Gastroesophageal sphincter (tissue), 4 donors: ENCODE measurements at regions not wholly inside any gene's neighbourhood (a gene's known extent, or its start where the extent isn't known, plus 50 kb on each side); places are given as distances from the start of the nearest gene placed in this dataset.
A peak's percentile ranks its signal among the peaks of the same experiment; 100 is the strongest.

Experiments used
- ATAC-seq: fragments of 150-250 bp; one replicate; pipeline ENCODE4 v1.9.1; 2016; ENCODE audit warnings: mild to moderate bottlenecking, moderate library complexity
- H3K27ac ChIP-seq, 4 donors: fragments of 200-600 bp; sonication (generic) in 3 of 4; 1 replicate in 3 of 4; 2 replicates in 1 of 4; pipeline ENCODE4 v1.5.1; 2016 to 2019
- H3K27me3 ChIP-seq: fragments of 200-600 bp; sonication (generic); one replicate; pipeline ENCODE4 v1.5.1; 2019
- H3K36me3 ChIP-seq, 2 donors: fragments of 200-600 bp; sonication (generic); one replicate each; pipeline ENCODE4 v1.5.1; 2019; ENCODE audit warnings: control low read depth in 1 of 2
- H3K4me1 ChIP-seq, 3 donors: fragments of 200-600 bp; sonication (generic); 1 replicate in 2 of 3; 2 replicates in 1 of 3; pipeline ENCODE4 v1.5.1; 2016 to 2019; ENCODE audit warnings: control low read depth in 2 of 3
- H3K4me3 ChIP-seq, 2 donors: fragments of 200-600 bp; sonication (generic); one replicate each; pipeline ENCODE4 v1.5.1; 2019; ENCODE audit warnings: mild to moderate bottlenecking in 1 of 2, moderate library complexity in 1 of 2
- H3K9me3 ChIP-seq, 3 donors: fragments of 200-600 bp; sonication (generic); one replicate each; pipeline ENCODE4 v1.5.1; 2017 to 2019; ENCODE audit warnings: control low read depth in 2 of 3
- EP300 ChIP-seq: sonication (generic); formaldehyde crosslinking; IDR thresholded peaks from one replicate; pipeline ENCODE4 v1.6.1; 2017; ENCODE audit warnings: antibody characterized with exemption, mild to moderate bottlenecking
- POLR2A ChIP-seq, 2 donors: fragments of 450-650 bp; IDR thresholded peaks; one replicate each; pipeline ENCODE4 v1.6.1; 2017; ENCODE audit warnings: antibody characterized with exemption in 2 of 2, mild to moderate bottlenecking in 2 of 2, moderate library complexity in 1 of 2
- POLR2AphosphoS5 ChIP-seq: sonication (generic); formaldehyde crosslinking; IDR thresholded peaks from one replicate; pipeline ENCODE4 v1.6.1; 2017; ENCODE audit warnings: antibody characterized with exemption
- WGBS, 2 donors: methylation state at CpG; one replicate each; pipeline ENCODE4 v1.1.5; 2018; ENCODE audit warnings: low coverage in 1 of 2; 5-methylcytosine and 5-hydroxymethylcytosine counted together
- TF ChIP-seq, protein P1 (sequence below), 4 experiments: fragments of 200-600 bp in 2 of 4; fragments of 450-650 bp in 2 of 4; sonication (generic) in 1 of 4; IDR thresholded peaks; one replicate each; pipeline ENCODE4 v1.5.1; 2017 to 2019; ENCODE audit warnings: antibody characterized with exemption in 4 of 4, mild to moderate bottlenecking in 2 of 4, moderate library complexity in 2 of 4

DNA sequence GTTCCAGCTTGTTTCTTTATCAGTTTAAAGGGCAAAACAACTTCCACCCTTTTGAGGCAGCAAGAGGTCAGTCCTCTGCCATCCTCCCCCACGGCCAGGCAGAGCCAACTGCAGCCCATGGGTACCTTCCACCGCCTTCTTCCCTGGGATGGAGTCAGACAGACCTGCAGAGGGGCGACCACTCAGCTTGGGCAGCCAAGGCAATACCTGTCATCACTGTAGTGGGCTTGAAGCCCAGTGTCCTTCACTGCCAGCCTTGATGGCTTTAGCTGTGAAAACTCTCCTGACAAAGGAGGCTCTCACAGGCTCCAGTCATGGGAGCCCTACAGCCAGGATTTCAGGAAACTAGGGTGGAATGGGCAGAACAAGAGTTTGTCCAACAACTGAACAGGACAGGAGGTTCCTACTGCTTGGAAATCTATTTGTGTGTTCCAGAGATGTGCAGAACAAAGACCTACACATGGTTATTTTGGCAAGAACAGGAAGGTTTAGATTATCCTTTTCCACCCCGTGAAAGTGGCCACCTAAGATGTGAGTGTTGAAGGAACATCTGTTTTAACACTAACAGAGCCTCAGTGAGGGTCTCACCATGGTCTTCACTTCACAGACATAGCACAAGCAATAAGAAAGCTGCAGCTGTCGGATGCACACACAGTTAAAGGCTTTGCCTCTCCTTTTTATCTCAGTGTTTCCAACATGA is 93.9 kb upstream of the RMDN2 start:
- no peak for ATAC-seq
- H3K27ac ChIP-seq = peak overlapping the region in 1 of 4 donors; percentile 33

DNA sequence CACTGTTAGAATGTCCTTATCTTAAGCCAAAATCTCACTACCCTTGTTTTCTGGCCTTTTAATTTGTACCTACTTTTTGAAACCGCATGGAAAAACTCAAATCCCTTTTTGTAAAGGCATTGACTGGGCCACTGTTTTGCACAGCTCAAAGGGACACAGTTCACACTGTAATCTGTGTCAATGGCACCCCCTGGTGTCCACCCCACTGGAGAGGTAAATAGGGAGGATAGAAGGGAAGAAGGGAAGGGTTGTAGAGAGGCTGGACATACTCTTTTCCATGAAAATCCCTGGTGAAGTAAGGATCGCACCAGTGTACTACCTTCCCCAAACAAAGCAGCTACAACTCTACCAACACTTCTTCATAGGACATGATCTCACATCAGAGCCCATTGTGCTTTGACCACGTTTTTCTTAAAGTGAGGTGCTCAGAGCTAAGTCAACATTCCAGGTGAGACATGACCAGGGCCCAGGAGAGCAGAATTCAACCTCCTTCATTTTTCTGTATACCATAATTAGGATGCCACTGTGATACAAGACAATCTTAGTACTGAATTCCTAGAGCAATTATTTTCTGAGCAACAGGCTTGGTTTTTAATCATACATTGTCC is 92.4 kb upstream of the RMDN2 start:
- no peak overlapping the region for H3K4me3 ChIP-seq
- peaks cover 0 to 40% (median 3%) of the 10 kb centered on the region in 3 donors for H3K4me1 ChIP-seq
- ATAC-seq = peak; percentile 77
- H3K27ac ChIP-seq = peak overlapping the region in 3 of 4 donors; percentile 1 to 47 (median 30)
- no peaks in the 10 kb centered on the region for H3K27me3 ChIP-seq
- WGBS, 2 donors = 47 to 52% methylated on average over 2 to 3 of the region's 3 CpGs
- H3K9me3 ChIP-seq = no peaks in the 10 kb centered on the region
- TF ChIP-seq, protein P1, sequence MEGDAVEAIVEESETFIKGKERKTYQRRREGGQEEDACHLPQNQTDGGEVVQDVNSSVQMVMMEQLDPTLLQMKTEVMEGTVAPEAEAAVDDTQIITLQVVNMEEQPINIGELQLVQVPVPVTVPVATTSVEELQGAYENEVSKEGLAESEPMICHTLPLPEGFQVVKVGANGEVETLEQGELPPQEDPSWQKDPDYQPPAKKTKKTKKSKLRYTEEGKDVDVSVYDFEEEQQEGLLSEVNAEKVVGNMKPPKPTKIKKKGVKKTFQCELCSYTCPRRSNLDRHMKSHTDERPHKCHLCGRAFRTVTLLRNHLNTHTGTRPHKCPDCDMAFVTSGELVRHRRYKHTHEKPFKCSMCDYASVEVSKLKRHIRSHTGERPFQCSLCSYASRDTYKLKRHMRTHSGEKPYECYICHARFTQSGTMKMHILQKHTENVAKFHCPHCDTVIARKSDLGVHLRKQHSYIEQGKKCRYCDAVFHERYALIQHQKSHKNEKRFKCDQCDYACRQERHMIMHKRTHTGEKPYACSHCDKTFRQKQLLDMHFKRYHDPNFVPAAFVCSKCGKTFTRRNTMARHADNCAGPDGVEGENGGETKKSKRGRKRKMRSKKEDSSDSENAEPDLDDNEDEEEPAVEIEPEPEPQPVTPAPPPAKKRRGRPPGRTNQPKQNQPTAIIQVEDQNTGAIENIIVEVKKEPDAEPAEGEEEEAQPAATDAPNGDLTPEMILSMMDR (IDR thresholded peaks at IDR 0.05) = peak; percentile 70 to 94 (median 92)
- TF ChIP-seq POLR2A (IDR thresholded peaks at IDR 0.05) = no peak
- no peaks in the 10 kb centered on the region for H3K36me3 ChIP-seq

More for the DNA sequence above, 93.9 kb upstream of the RMDN2 start:
- H3K27me3 ChIP-seq = no peaks in the 10 kb centered on the region
- no peak overlapping the region for H3K4me3 ChIP-seq
- no peaks in the 10 kb centered on the region for H3K9me3 ChIP-seq
- TF ChIP-seq EP300 = no peak
- TF ChIP-seq POLR2A (IDR thresholded peaks at IDR 0.05) = no peak
- TF ChIP-seq, protein P1 (IDR thresholded peaks at IDR 0.05) = no peak
- TF ChIP-seq POLR2AphosphoS5 = no peak
- WGBS, 2 donors = 74 to 92% methylated on average over 2 of the region's 5 CpGs
- peaks cover 0 to 39% (median 0%) of the 10 kb centered on the region in 3 donors for H3K4me1 ChIP-seq
- no peaks in the 10 kb centered on the region for H3K36me3 ChIP-seq

GRCh38 chr2:37833423-37833822 is 91.7 kb upstream of the RMDN2 start:
- ATAC-seq = no peak
- H3K4me1 ChIP-seq = peaks cover 0 to 41% (median 3%) of the 10 kb centered on the region in 3 donors

DNA sequence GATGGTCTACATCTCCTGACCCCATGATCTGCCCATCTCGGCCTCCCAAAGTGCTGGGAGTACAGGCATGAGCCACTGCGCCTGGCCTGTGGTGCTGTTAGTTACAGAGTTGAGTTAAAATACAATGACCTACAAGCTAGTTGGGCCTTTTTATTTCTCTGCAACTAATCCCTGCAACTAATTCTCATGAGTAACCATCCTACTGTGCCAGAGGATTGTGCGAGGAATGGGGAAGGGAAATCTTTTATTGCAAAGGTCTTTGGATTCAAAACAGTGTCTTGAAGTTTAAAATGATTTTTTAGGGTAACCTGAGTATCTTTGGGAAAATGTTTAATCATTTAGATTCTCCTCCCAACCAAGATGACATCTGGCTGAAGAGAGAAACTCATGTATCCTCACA is 88.8 kb upstream of the RMDN2 start:
- H3K4me3 ChIP-seq = no peak overlapping the region
- ATAC-seq = no peak
- H3K4me1 ChIP-seq = peaks cover 0 to 17% (median 3%) of the 10 kb centered on the region in 3 donors
- WGBS, 2 donors = 86 to 100% methylated on average over 1 to 3 of the region's 3 CpGs
- H3K36me3 ChIP-seq = no peaks in the 10 kb centered on the region
- H3K27me3 ChIP-seq = no peaks in the 10 kb centered on the region
- TF ChIP-seq EP300 (no peak), POLR2A (IDR thresholded peaks at IDR 0.05) (no peak), POLR2AphosphoS5 (no peak)
- TF ChIP-seq, protein P1 (IDR thresholded peaks at IDR 0.05) = no peak
- peak overlapping the region in 2 of 4 donors; percentile 68 to 78 for H3K27ac ChIP-seq
- H3K9me3 ChIP-seq = no peaks in the 10 kb centered on the region

More at GRCh38 chr2:37833423-37833822, 91.7 kb upstream of the RMDN2 start:
- no peaks in the 10 kb centered on the region for H3K36me3 ChIP-seq
- TF ChIP-seq POLR2A (IDR thresholded peaks at IDR 0.05) = no peak
- no peak for TF ChIP-seq EP300
- TF ChIP-seq, protein P1 (IDR thresholded peaks at IDR 0.05) = no peak
- TF ChIP-seq POLR2AphosphoS5 = no peak
- 47 to 53% methylated on average over 3 to 6 of the region's 7 CpGs for WGBS, 2 donors
- no peak overlapping the region for H3K4me3 ChIP-seq
- no peaks in the 10 kb centered on the region for H3K9me3 ChIP-seq
- H3K27me3 ChIP-seq = no peaks in the 10 kb centered on the region
- peak overlapping the region in 1 of 4 donors; percentile 27 for H3K27ac ChIP-seq

GRCh38 chr2:37836711-37837110 is 88.4 kb upstream of the RMDN2 start:
- WGBS, 2 donors = 90 to 96% methylated on average over 2 to 5 of the region's 6 CpGs

More at GRCh38 chr2:37836711-37837110, 88.4 kb upstream of the RMDN2 start:
- no peak overlapping the region for H3K4me3 ChIP-seq
- H3K4me1 ChIP-seq = peaks cover 0 to 16% (median 3%) of the 10 kb centered on the region in 3 donors
- no peaks in the 10 kb centered on the region for H3K27me3 ChIP-seq
- no peaks in the 10 kb centered on the region for H3K9me3 ChIP-seq
- H3K36me3 ChIP-seq = no peaks in the 10 kb centered on the region
- TF ChIP-seq, protein P1 (IDR thresholded peaks at IDR 0.05) = no peak
- TF ChIP-seq EP300 (no peak), POLR2AphosphoS5 (no peak), POLR2A (IDR thresholded peaks at IDR 0.05) (no peak)
- ATAC-seq = no peak
- peak overlapping the region in 2 of 4 donors; percentile 68 to 78 for H3K27ac ChIP-seq
